Stomach (tissue), 4 donors: ENCODE measurements at regions not wholly inside any gene's neighbourhood (a gene's known extent, or its start where the extent isn't known, plus 50 kb on each side); places are given as distances from the start of the nearest gene placed in this dataset.

Experiments used
- CTCF ChIP-seq, 7 experiments: fragments of 450-650 bp in 4 of 7; fragments of 200-600 bp in 3 of 7; sonication (generic) in 3 of 7; IDR thresholded peaks; one replicate each; pipeline ENCODE4 v1.5.1; 2016 to 2019; ENCODE audit warnings: antibody characterized with exemption in 7 of 7, control low read depth in 2 of 7, mild to moderate bottlenecking in 1 of 7
- POLR2A ChIP-seq, 4 donors: fragments of 450-650 bp; IDR thresholded peaks; one replicate each; pipeline ENCODE4 v1.6.1; 2016; ENCODE audit warnings: antibody characterized with exemption in 4 of 4, control low read depth in 2 of 4, mild to moderate bottlenecking in 1 of 4, moderate library complexity in 1 of 4

GRCh38 chr13:85853901-85854663, 54.9 kb upstream of the SLITRK6 start:
- TF ChIP-seq CTCF (IDR thresholded peaks at IDR 0.05) (no peak), POLR2A (IDR thresholded peaks at IDR 0.05) (no peak)
